HG03039 (cell line): ENCODE measurements at regions not wholly inside any gene's neighbourhood (a gene's known extent, or its start where the extent isn't known, plus 50 kb on each side); places are given as distances from the start of the nearest gene placed in this dataset.
"Not testable (repeated sequence)": the region's sequence is repeated elsewhere in the genome, so short reads cannot be mapped to it uniquely, and the experiment has no call there.

Experiments
- ATAC-seq: cut with Tn5 transposase; IDR thresholded peaks from one replicate; pipeline ENCODE4 v1.9.1; 2021; ENCODE audit warnings: mild to moderate bottlenecking, moderate library complexity; ENCODE audit not compliant: unreplicated experiment

DNA sequence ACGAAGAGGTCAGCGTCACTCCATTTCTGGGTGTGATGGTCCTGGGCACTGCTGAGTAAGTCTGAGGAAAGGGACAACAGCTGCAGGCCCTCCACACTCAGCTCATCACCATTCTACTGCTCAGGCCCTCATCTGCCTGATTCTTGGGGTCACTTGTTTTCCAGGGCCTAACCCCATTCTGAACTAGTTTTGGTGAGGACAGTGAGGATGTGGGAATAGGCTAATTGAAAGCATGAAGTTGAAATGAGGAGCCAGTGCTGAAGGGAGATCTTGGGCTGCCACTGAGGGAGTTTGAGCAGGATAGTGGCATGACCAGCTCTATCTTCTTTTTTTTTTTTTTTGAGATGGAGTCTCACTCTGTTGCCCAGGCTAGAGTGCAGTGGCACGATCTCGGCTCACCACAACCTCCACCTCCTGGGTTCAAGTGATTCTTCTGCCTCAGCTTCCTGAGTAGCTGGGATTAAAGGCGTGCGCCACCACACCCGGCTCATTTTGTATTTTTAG lies 155.7 kb downstream of the VEGFA start:
- ATAC-seq, result not testable (repeated sequence)

DNA sequence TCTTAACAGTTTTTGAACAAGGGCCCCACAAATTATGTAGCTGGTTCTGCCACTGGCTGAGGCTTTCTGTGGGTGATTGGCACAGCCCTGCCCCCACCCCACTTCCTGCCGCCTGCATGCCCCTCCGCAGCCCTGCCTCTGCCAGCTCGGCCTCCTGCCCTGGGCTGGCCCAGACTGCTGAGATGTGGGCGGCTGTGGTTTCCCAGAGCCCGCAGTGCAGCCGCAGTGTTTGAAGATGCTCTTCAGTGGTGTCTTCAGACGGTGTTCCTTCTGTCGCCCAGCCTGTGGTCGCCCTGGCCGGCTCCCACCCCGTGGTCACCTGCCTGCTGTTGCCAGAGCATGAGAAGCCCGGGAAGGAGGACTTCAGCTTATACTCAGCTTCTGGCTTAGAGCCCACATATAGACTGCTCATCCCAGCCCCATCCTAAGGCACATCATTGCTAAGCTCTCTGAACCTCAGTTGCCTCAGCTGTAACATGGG lies 154.3 kb downstream of the VEGFA start:
- no peak for ATAC-seq

DNA sequence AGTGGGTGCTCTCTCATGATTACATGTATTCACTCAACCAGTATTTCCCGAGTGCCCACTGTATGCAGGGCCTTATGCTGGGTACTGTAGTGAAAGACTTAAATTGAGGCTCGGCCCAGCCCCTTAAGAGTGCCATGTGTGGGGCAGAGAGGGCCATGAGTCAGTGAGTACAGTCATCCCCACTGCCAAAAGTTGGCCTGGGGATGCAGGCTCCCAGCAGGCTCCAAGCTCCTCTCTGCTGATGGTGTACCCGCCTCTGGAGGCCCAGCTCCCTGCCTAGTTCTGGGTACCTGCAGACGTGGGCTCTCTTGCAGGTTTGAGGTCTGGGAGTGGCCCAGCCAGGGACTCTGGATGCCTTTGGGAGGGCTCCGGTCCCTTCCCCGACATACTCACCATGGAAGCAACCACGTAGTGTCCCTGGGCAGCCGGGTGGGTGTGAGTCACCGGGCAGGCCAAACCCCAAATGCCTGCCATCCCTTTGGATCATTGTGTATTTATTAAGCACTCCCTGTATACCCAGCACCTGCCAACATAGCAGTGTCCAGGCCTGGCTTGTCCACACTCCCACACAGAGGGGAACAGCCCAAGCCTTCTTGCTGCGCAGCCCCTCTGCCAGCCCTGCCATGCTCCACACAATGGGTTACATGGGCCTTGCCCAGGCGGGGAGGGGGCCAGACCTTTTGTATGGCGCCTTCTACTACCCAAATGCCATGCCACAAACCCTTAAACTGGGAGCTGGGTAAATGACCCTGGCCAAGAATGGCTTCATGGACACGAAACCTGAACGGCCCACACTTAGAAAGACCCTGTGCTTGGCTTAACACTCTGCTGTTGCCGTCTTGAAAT lies 153.6 kb downstream of the VEGFA start:
- no peak for ATAC-seq

DNA sequence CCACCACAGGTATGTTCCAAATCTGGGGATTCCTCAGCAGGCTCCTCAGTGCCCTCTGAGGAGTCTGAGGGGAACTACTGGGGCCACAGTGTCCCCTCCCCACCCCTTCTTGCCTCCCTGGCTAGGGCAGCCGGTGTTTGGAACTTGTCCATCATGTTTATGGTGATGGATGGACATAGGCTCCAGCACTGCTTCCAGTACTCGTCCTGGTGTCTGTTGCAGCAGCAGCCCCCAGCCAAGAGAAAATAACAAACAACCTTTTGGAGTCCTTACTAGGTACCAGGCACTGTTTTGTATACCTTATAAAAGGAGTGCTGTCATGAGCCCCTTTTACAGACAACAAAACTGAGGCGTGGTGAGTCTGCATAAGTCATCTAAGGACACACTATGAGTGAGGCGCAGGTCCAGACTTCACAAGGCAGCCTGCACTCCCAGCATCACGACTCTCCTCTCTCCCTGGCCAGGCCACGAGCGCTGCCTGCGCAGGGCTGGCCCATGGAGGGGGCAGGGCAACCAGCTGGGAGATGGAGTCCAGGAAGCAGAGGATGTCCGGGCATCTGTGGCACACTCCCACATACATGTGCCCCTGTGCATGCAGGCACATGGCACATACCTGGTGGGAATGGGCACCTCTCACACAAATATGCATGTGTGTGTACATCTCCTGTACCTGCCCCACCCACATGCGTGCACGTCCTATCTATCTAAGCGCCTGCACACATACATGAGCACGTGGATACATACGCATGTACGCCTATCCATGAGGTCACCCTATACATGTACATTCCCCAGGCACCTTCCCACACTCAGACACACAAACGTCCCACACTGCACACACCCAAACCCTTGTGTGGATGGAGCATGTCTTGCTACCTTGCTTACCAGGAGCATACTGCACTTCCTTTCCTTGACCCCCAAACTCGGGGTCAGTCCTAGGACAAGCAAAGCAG lies 152.7 kb downstream of the VEGFA start:
- no peak for ATAC-seq

DNA sequence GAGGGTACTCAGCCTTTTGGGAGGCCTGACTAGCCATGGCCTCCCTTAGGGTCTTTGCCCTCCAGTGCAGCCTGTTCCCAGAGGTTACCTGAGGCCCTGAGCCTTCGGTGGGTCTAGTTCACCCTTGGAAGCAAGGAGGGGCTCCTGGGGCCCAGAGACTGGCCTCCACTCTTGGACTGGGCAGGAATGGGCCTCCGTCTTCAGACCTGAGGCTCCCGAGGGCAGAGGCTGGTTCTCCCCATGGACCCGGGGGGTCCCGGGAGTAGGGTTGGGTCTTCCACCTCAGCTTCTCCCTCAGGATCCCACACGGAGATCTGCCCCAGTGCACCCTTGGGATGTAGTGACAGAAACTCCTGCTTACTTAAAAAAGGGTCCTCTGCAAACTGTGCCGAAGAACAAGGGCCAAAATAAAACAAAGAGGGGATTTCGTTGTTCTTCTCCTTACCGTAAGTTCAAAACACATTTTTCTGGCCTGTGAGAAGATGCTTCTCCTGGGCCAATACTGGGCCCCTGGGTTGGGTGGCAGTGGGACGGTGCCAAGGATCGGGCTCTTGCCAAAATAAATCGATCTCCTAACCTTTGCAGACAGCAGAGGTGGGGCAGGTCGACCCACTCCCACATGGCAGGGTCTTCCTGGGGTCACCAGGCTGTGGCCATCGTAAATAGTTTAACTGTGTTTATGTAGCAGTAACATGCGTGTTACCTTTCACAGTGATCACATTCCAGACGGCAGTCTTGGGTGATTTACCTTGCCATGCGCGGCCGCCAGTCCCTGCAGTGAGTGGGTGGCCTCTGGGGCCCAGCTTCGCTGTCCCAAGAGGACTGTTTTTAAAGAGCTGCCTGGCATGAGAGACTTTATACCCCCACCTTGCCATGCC lies 151.8 kb downstream of the VEGFA start:
- ATAC-seq, result no peak

DNA sequence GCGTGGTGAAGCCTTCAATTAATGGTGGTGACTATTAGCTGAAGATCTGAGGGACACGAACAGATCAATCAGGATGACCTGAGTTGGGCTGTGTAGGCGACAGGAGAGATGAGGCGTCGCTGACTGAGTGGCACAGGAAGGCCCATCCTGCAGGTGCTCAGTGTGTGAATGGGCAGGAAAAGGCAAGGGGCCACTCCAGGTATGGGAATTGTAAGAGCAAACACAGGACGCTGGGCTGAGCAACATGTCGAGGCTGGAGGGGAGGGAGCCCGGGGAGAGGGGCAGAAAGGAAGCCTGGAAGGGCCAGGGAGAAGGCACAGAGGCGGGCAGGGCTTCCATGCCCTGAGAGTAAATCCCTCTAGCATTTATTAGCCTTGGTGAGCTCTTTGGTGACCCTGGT lies 151.0 kb downstream of the VEGFA start:
- ATAC-seq, result no peak

DNA sequence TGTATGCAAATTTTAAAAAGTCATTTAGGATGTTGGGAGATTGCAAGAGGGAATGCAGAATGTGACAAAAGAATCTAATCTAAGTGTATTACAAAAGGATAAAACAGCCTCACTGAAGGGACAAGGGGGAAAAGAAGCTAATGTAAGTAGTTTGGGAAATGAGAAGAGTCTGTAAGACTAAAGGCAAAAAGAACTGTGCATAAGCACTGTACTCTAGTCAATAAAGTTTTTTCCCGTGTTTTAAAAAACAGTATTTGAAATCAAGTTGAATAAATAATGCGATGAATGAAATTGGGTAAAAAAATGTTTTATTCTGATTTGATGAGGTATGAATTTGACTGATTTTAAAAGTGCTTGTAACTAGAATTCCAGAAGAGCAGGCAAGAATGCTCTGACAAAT lies 149.8 kb downstream of the VEGFA start:
- ATAC-seq, result no peak

DNA sequence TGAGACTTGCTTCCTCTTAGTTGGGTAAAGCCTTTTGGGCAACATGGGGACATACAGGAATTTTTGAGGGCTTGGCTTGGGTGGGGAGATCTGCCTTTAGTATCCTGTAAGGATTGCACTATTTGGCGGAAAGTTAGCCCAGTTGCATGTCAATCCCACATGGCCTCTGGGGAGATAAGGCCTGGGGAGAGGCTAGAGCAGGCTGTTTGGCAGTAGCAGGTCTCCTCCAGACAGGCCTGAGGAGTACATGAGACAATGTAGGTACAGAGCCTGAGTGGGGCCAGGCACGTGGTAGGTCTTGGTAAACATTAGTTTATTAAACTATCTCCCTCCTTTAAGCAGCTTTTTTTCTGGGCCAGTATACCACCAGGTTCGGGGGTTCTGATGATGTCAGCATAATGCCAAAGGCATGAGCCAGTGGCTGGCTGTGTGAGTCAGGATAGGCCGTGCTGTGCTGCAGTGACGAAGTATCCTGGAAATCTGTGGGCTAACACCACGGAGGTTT lies 147.9 kb downstream of the VEGFA start:
- ATAC-seq, result no peak

DNA sequence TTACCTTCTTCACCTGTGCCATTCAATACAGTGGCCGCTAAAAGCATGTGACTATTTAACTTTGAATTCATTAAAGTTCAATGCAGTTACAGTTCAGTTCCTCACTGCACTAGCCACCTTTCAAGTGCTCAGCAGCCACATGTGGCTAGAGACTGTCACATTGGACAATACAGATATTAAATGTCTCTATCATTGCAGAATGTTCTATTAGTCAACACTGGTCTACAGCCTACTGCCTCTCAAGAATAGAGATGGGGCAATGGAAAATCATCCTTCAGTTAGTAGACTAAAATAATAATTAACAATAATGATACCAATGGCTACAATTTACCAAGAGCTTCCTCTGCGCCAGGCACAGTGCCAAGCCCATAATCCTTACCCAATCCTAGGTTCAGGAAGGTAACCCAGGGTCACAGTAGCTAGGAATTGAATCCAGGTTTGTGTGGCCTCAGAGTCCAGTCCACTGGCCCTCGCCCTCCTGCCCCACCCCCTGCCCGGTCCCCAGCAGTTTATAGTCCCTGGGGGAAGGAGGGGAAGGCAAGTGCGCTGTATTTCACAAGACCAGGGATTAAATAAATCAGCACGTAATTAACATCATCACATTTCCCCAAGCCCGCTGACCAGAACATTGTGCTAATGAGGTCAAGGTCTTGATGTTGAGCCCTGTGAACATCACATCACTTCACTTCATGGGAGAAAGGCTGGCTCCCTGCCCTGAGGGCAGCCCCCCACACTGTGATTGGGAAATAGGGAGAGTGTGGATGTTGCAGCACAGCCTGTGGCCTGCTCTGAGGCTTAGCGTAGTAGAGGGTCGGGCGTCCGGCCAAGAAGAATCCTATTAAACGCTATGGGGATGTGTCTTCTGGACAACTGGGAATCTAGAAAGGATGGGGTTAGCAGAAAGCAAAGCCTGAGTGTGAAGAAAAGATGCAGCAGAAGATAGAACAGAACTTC lies 147.2 kb downstream of the VEGFA start:
- no peak for ATAC-seq

DNA sequence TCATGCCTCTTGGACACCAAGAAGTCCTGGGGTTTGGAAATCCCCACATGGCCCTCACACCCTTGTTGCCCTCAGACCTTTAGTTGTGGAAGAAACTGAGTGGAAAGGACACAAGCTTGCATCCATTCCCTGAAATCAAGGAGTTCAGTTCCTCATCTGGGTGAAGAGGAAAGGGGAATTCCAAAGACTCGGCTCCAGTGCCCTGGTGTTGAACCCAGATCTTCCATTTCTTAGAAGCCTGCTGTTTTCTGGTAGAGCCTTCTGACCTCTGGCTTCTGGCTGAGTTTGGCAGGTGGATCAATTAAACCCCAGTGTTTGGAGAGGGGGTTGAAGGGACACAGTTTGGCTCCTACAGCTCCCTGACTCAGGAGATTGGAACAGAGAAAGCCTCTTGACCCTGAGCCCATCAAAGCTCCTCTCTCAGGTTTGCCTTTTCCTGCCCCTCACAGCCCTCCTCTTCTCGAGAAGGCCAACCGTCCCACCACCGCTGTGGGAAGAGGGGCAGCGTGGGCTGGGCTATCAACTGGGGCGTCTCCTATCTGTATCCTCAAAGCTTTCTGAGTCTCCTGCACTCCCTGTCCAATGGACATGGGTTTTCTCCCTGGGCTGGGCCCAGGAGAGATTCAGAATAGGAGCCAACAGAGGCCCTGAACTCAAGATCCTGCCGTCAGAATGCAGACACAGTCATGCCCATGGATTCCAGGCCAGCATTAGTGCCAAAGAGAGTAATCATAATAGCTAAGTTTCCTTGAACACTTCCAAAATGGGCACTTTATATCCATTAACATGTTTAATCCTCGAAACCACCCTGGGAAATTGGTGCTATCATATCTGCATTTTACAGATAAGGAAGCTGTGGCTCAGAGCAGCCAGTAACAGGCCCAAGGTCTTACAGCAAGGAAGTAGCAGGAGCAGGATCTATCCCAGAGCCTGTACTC lies 146.2 kb downstream of the VEGFA start:
- ATAC-seq, result no peak

DNA sequence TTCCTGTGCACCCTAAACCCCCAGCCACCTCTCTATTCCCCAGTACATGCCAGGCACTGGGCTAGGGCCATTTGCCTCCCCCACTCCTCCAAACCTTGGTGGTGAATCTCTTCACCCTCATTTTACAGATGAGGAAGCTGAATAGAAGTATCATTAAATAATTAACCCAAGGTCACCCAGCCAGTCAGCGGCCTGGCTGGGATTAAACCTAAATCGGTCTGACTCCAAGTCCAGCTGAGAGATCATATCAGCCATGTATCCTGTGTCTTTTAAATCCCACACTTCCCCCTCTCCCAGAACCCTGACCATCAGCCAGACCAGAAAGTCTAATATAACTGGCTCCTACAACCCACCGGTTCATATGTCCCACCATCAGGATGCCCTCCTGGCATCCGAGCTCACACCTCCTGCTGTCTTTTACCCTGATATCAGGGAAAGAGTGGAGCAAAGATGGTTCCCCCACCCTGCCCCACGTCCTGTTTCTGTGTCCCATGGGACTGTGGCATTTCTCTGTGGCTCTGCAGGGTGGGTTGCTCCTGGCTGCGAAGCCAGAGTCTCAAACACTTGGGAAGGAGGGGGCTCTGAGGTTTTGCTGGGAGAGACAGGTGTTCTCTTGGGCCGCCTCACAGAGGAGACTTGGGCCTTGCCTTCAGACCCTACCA lies 145.3 kb downstream of the VEGFA start:
- ATAC-seq, result no peak

DNA sequence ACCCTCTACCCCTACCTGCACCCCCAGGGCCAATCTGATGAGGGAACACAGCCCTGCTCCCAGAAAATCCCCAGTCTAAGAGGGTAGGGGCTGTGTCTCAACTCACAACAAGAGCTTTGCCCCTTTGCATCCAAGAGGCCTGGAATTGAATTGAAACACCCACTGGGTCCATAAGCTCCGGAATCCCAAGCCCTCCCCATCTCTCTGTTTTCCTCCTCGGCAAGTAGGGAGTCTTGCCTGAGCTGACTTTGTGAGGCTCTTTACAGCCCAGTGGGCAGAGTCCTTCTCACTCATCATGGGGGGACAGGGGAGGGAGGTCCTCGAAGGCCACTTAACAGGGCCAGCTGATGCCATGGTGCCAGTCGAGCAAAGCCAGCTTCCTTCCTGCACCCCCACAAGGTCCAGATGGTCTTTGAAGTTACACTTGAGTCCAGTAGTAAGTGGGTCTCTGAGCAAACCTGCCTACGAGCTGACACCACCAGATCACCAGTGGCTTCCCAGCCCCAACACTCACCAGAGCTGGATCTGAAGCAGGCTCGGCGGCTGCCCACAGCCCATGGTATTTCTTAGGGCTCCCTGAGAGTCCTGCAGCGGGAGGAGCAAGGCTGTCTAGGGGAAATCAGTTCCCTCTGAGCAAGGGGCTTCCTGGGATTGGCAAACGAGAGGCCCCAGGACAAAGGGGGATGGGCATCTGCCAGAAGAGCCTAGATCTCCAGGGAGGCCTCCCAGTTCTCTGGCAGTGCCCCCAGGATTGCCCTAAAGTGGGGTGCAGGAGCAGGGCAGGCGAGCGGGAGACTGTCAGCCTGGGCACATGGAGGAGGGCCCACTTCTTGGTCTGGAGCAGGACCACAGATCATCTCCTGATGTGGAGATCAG lies 144.5 kb downstream of the VEGFA start:
- ATAC-seq, result no peak

DNA sequence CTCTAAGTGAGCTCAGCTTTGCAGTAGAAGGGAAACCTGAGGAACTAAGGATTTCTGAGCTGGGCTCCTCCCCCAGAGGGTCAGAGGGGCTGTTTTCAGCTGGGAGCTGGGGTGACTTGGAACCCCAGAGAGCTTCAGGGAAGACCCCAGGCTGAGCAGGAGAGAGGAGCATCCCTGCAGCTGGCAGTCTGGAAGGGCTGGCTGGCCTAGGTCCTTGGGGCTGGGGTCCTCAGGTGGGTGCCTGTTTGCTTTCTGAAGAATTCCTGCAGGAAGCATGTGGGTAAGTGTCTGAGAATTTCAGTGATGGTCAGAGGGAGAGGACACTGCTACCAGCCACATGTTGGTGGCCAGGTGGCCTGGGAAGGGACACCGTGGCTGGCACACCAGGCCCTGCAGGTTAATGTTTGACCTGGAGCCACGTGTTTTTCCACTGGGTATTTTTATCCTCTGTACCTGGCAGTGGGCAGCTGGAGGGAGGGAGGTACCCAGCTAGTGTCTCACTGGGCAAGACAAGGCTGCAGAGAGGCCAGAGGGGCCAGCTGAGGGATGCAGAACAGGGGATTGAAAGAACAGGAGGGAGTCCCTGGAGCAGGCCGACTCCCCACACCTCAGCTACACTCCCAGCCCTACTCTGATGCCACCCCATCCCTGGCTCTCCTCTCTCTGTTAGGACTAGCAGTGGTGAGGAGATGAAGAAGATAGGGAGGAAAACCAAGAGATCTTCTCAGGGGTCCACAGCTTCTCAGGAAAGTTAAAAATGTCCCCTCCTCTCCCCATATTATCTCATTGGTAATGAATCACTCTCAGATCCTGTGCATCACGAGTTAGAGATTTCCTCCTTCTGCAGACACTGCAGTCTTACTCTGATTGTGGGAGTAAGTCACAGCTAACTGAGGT lies 143.6 kb downstream of the VEGFA start:
- no peak for ATAC-seq

DNA sequence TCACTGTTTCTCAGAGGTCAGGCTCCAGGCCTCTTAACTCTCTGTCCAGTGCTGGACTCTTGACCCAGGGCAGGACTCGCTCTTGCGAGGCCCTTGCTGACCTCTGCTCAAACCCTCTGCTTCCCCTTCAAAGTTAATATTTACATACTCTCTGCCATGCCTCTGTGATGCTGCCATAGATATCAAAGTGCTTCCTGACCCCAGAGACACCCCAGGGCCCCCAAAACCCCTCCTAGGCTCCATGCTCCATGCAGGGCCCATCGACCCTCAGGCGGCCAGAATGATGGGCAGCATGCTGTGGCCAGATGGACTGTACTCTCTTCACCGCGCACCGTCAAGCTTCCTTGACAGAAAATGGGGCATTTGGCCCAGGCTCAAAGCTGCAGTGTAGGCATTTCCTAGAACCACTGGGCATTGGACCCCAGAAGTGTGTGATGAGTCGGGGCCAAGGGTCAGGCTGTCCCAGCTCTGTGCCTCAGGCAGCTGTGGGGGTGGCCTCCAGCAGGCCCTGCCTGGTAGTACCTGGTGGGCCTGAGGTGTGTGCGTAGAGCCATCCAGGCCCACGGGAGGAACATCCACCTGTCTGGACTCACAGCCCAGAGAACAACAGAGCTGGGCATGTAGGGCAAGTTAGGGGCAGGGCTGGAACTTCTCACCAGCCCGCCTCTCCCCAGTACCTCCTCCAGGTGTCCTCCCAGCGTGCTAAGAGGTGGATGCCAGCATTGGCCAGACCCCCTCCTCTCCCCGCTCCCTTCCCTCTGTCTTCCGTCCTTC lies 142.8 kb downstream of the VEGFA start:
- no peak for ATAC-seq

DNA sequence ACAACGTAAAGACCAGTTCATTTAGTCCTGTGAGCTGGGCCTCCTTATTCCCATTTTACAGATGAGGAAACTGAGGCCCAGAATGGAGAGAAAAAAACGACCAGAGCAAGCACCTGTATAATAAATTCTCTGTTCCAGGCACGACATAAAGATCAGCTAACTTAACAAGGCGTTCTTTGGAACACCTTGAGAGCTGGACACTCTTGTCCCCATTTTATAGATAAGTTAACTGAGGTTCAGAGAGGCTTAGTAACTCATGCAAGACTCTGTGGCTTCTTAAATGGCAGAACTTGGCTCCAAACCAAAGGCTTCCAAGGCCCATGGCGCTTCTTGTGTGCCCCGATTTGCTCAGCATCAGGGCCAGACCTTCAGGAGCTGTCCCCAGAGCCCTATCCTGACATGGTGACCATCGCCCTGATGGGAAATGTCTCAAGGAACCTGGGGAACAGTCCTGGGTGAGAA lies 142.1 kb downstream of the VEGFA start:
- ATAC-seq, result no peak
